ENCODE measurements at regions not wholly inside any gene's neighbourhood (a gene's known extent, or its start where the extent isn't known, plus 50 kb on each side); places are given as distances from the start of the nearest gene placed in this dataset.

GRCh38 chr5:91514400-91514799 lies 131.3 kb upstream of the ARRDC3 start:
- H2AFZ ChIP-seq (ENCODE audit: insufficient read depth, low read depth, low read length, poor library complexity, severe bottlenecking) = no peak overlapping the region
- POLR2A ChIA-PET = no interaction called here
- H3K36me3 ChIP-seq (replicated peaks in 1 of 2; ENCODE audit: control extremely low read depth in 1 of 2, control insufficient read depth in 1 of 2, extremely low read depth in 1 of 2, insufficient read depth in 2 of 2, low read length in 1 of 2) = no peaks in the 10 kb centered on the region
- H3K9ac ChIP-seq (ENCODE audit: low read length) = no peak overlapping the region
- no peaks in the 10 kb centered on the region for H3K9me3 Mint-ChIP-seq (ENCODE audit: insufficient read depth)
- TF ChIP-seq, protein P1, sequence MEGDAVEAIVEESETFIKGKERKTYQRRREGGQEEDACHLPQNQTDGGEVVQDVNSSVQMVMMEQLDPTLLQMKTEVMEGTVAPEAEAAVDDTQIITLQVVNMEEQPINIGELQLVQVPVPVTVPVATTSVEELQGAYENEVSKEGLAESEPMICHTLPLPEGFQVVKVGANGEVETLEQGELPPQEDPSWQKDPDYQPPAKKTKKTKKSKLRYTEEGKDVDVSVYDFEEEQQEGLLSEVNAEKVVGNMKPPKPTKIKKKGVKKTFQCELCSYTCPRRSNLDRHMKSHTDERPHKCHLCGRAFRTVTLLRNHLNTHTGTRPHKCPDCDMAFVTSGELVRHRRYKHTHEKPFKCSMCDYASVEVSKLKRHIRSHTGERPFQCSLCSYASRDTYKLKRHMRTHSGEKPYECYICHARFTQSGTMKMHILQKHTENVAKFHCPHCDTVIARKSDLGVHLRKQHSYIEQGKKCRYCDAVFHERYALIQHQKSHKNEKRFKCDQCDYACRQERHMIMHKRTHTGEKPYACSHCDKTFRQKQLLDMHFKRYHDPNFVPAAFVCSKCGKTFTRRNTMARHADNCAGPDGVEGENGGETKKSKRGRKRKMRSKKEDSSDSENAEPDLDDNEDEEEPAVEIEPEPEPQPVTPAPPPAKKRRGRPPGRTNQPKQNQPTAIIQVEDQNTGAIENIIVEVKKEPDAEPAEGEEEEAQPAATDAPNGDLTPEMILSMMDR (IDR thresholded peaks at IDR 0.05) = no peak
- no peak for TF ChIP-seq EZH2 (IDR thresholded peaks at IDR 0.05; ENCODE audit: borderline replicate concordance, insufficient read depth, low read depth, low read length, poor library complexity, severe bottlenecking)
- no peaks in the 10 kb centered on the region for H3K27me3 Mint-ChIP-seq
- no peak for ATAC-seq (ENCODE audit: low read depth)
- H3K79me2 ChIP-seq (ENCODE audit: control insufficient read depth, insufficient read depth, low read length) = no peaks in the 10 kb centered on the region
- CTCF ChIA-PET = interaction anchor here (2.7 kb wide), 1 partner anchor 15 kb away, joined by 14 read pairs; no protein-coding TSS in a partner anchor
- H3K4me1 ChIP-seq (ENCODE audit: control insufficient read depth in 2 of 2, insufficient read depth in 2 of 2, low read length in 2 of 2) = no peaks in the 10 kb centered on the region
- H4K20me1 ChIP-seq (ENCODE audit: control insufficient read depth, insufficient read depth, low read length, poor library complexity, severe bottlenecking) = no peaks in the 10 kb centered on the region
- H3K27ac ChIP-seq (ENCODE audit: low read length in 2 of 2) = no peak overlapping the region
- no peak overlapping the region for H3K4me2 ChIP-seq (replicated peaks; ENCODE audit: low read depth, low read length, poor library complexity, severe bottlenecking)
- no peak overlapping the region for H3K4me3 Mint-ChIP-seq
- H3K27ac Mint-ChIP-seq = no peak overlapping the region
- H3K4me1 Mint-ChIP-seq = no peaks in the 10 kb centered on the region
- H3K4me3 ChIP-seq (ENCODE audit: control extremely low read depth in 1 of 5, extremely low read depth in 1 of 5, insufficient read depth in 1 of 5, low read depth in 2 of 5, low read length in 4 of 5) = no peak overlapping the region
- H3K9me3 ChIP-seq (ENCODE audit: control extremely low read depth in 1 of 3, control insufficient read depth in 2 of 3, insufficient read depth in 1 of 3, low read length in 2 of 3) = no peaks in the 10 kb centered on the region
- DNase-seq = no peak
- H3K27me3 ChIP-seq (replicated peaks in 1 of 4; ENCODE audit: control extremely low read depth in 1 of 4, control insufficient read depth in 3 of 4, insufficient read depth in 4 of 4, low read length in 3 of 4) = no peaks in the 10 kb centered on the region
- intact Hi-C loops (cut with micrococcal nuclease) = no loop called here
- WGBS (ENCODE audit: insufficient coverage) = 95% methylated on average over 2 of the region's 4 CpGs

DNA sequence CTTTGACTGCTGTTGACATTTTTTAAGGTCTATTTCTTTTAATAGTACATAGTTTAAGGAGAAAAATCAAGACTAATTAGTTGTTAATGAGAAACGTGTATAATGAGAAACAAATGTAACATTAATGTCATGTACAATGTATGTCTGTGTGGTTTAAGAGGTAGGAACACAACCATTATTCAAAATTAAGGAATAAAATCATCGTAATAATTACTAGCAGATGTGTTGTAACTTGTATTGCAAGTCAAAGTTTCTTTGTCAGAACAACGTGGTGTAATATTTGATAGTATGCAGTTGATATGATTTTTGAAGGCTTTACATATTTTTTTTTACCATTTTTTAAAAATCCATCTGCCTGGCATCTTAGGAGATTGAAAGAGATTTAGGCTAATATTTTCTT lies 120.2 kb upstream of the ARRDC3 start:
- Histone ChIP-seq H3K4me3 (ENCODE audit: control extremely low read depth in 1 of 5, extremely low read depth in 1 of 5, insufficient read depth in 1 of 5, low read depth in 2 of 5, low read length in 4 of 5) (no peak overlapping the region), H3K79me2 (ENCODE audit: control insufficient read depth, insufficient read depth, low read length) (no peaks in the 10 kb centered on the region), H4K20me1 (ENCODE audit: control insufficient read depth, insufficient read depth, low read length, poor library complexity, severe bottlenecking) (no peaks in the 10 kb centered on the region), H2AFZ (ENCODE audit: insufficient read depth, low read depth, low read length, poor library complexity, severe bottlenecking) (no peak overlapping the region), H3K4me2 (replicated peaks; ENCODE audit: low read depth, low read length, poor library complexity, severe bottlenecking) (no peak overlapping the region), H3K9ac (ENCODE audit: low read length) (no peak overlapping the region), H3K27ac (ENCODE audit: low read length in 2 of 2) (no peak overlapping the region), H3K27me3 (replicated peaks in 1 of 4; ENCODE audit: control extremely low read depth in 1 of 4, control insufficient read depth in 3 of 4, insufficient read depth in 4 of 4, low read length in 3 of 4) (no peaks in the 10 kb centered on the region), H3K4me1 (ENCODE audit: control insufficient read depth in 2 of 2, insufficient read depth in 2 of 2, low read length in 2 of 2) (no peaks in the 10 kb centered on the region), H3K9me3 (ENCODE audit: control extremely low read depth in 1 of 3, control insufficient read depth in 2 of 3, insufficient read depth in 1 of 3, low read length in 2 of 3) (no peaks in the 10 kb centered on the region), H3K36me3 (replicated peaks in 1 of 2; ENCODE audit: control extremely low read depth in 1 of 2, control insufficient read depth in 1 of 2, extremely low read depth in 1 of 2, insufficient read depth in 2 of 2, low read length in 1 of 2) (no peaks in the 10 kb centered on the region)
- peaks cover 4% of the 10 kb centered on the region for H3K27me3 Mint-ChIP-seq
- no peaks in the 10 kb centered on the region for H3K4me1 Mint-ChIP-seq
- no peak for ATAC-seq (ENCODE audit: low read depth)
- ChIA-PET CTCF (no interaction called here), POLR2A (no interaction called here)
- H3K4me3 Mint-ChIP-seq = no peak overlapping the region
- no peak for DNase-seq
- TF ChIP-seq, protein P1 (IDR thresholded peaks at IDR 0.05) = no peak
- no peak for TF ChIP-seq EZH2 (IDR thresholded peaks at IDR 0.05; ENCODE audit: borderline replicate concordance, insufficient read depth, low read depth, low read length, poor library complexity, severe bottlenecking)
- intact Hi-C loops (cut with micrococcal nuclease) = no loop called here
- WGBS (ENCODE audit: insufficient coverage) = no CpG with 5 or more reads among the region's 3 CpGs
- no peak overlapping the region for H3K27ac Mint-ChIP-seq
- H3K9me3 Mint-ChIP-seq (ENCODE audit: insufficient read depth) = no peaks in the 10 kb centered on the region

Data from B cell (primary cell).